GM13977 (cell line): ENCODE measurements at regions not wholly inside any gene's neighbourhood (a gene's known extent, or its start where the extent isn't known, plus 50 kb on each side); places are given as distances from the start of the nearest gene placed in this dataset.

ENCODE experiments used
- DNase-seq: peaks from one replicate; pipeline ENCODE4 v3.0.0; 2012; ENCODE audit warnings: low spot score
- CTCF ChIP-seq: IDR thresholded peaks from 2 replicates; pipeline ENCODE4 v1.5.1; 2012; ENCODE audit warnings: mild to moderate bottlenecking, control low read depth; ENCODE audit not compliant: insufficient read depth; ENCODE audit errors: extremely low read depth, missing control alignments
- in situ Hi-C: fragments of 300-500 bp; cut with MboI; formaldehyde crosslinking; loops from one replicate; pipeline ENCODE4 v1.12.0; 2022; ENCODE audit warnings: low sequenced_read_pairs, low pct_unique_long_range_greater_than_20kb, mixed read lengths, inconsistent platforms; ENCODE audit not compliant: unreplicated experiment

GRCh38 chr3:117263745-117264144 lies 554.2 kb downstream of the TUSC7 start:
- in situ Hi-C loops, result no loop called here
- DNase-seq, result no peak
- TF ChIP-seq CTCF, result no peak

GRCh38 chr3:117264204-117264994 lies 554.8 kb downstream of the TUSC7 start:
- no peak for TF ChIP-seq CTCF
- in situ Hi-C loops, result no loop called here
- DNase-seq, result no peak

- DNase-seq, result no peak
- in situ Hi-C loops, result no loop called here
- no peak for TF ChIP-seq CTCF
Measured at GRCh38 chr3:117266806-117267205, 557.2 kb downstream of the TUSC7 start.

GRCh38 chr3:117268318-117268717 lies 558.7 kb downstream of the TUSC7 start:
- no peak for TF ChIP-seq CTCF
- DNase-seq, result no peak
- in situ Hi-C loops, result no loop called here

- TF ChIP-seq CTCF, result no peak
- DNase-seq, result no peak
- in situ Hi-C loops, result no loop called here
Measured at GRCh38 chr3:117272274-117272673, 562.7 kb downstream of the TUSC7 start.

- DNase-seq, result no peak
- in situ Hi-C loops, result no loop called here
- no peak for TF ChIP-seq CTCF
Measured at GRCh38 chr3:117272876-117273523, 563.4 kb downstream of the TUSC7 start.
